ENCODE measurements at regions not wholly inside any gene's neighbourhood (a gene's known extent, or its start where the extent isn't known, plus 50 kb on each side); places are given as distances from the start of the nearest gene placed in this dataset.

GRCh38 chr9:78791779-78792178 is 494.9 kb downstream of the PSAT1 start:
- intact Hi-C loops (cut with DNase I; ENCODE audit: low total_unique reads), result no loop called here
- H3K4me3 ChIP-seq, result no peak overlapping the region
- H3K4me1 ChIP-seq, result no peaks in the 10 kb centered on the region
- no peaks in the 10 kb centered on the region for H3K9me3 ChIP-seq
- H3K27me3 ChIP-seq, result no peaks in the 10 kb centered on the region
- no peaks in the 10 kb centered on the region for H3K36me3 ChIP-seq (ENCODE audit: low read depth, missing control alignments)
- TF ChIP-seq CTCF (IDR thresholded peaks at IDR 0.05) (no peak), POLR2A (IDR thresholded peaks at IDR 0.05) (no peak)
- H3K27ac ChIP-seq, result no peak overlapping the region
- DNase-seq, result no peak
- 73 to 77% methylated on average over 2 of the region's 2 CpGs for WGBS, 2 donors

- Histone ChIP-seq H3K4me1 (no peaks in the 10 kb centered on the region), H3K27me3 (no peaks in the 10 kb centered on the region), H3K9me3 (no peaks in the 10 kb centered on the region), H3K27ac (no peak overlapping the region), H3K36me3 (ENCODE audit: low read depth, missing control alignments) (no peaks in the 10 kb centered on the region), H3K4me3 (no peak overlapping the region)
- intact Hi-C loops (cut with DNase I; ENCODE audit: low total_unique reads), result no loop called here
- DNase-seq, result no peak
- WGBS, 2 donors, result 50 to 54% methylated on average over 3 of the region's 3 CpGs
- TF ChIP-seq POLR2A (IDR thresholded peaks at IDR 0.05) (no peak), CTCF (IDR thresholded peaks at IDR 0.05) (no peak)
Observed at GRCh38 chr9:78792745-78793144, 495.8 kb downstream of the PSAT1 start.

- TF ChIP-seq POLR2A (IDR thresholded peaks at IDR 0.05) (no peak), CTCF (IDR thresholded peaks at IDR 0.05) (no peak)
Observed at GRCh38 chr9:78805771-78806170, 508.8 kb downstream of the PSAT1 start.

GRCh38 chr9:78806492-78807160 is 509.7 kb downstream of the PSAT1 start:
- Histone ChIP-seq H3K4me3 (no peak overlapping the region), H3K9me3 (no peaks in the 10 kb centered on the region), H3K36me3 (ENCODE audit: low read depth, missing control alignments) (no peaks in the 10 kb centered on the region), H3K4me1 (no peaks in the 10 kb centered on the region), H3K27me3 (no peaks in the 10 kb centered on the region), H3K27ac (no peak overlapping the region)
- WGBS, 2 donors, result 80 to 92% methylated on average over 4 of the region's 4 CpGs
- DNase-seq, result no peak
- intact Hi-C loops (cut with DNase I; ENCODE audit: low total_unique reads), result no loop called here
- TF ChIP-seq POLR2A (IDR thresholded peaks at IDR 0.05) (no peak), CTCF (IDR thresholded peaks at IDR 0.05) (no peak)

More at GRCh38 chr9:78805771-78806170, 508.8 kb downstream of the PSAT1 start:
- intact Hi-C loops (cut with DNase I; ENCODE audit: low total_unique reads), result no loop called here
- no peaks in the 10 kb centered on the region for H3K36me3 ChIP-seq (ENCODE audit: low read depth, missing control alignments)
- no peak for DNase-seq
- H3K4me1 ChIP-seq, result no peaks in the 10 kb centered on the region
- H3K27ac ChIP-seq, result no peak overlapping the region
- no peaks in the 10 kb centered on the region for H3K9me3 ChIP-seq
- H3K27me3 ChIP-seq, result no peaks in the 10 kb centered on the region
- no peak overlapping the region for H3K4me3 ChIP-seq
- WGBS, 2 donors, result 94 to 100% methylated on average over 2 of the region's 2 CpGs

GRCh38 chr9:78807286-78807685 is 510.4 kb downstream of the PSAT1 start:
- Histone ChIP-seq H3K4me3 (no peak overlapping the region), H3K9me3 (no peaks in the 10 kb centered on the region), H3K36me3 (ENCODE audit: low read depth, missing control alignments) (no peaks in the 10 kb centered on the region), H3K4me1 (no peaks in the 10 kb centered on the region), H3K27ac (no peak overlapping the region), H3K27me3 (no peaks in the 10 kb centered on the region)
- no peak for DNase-seq
- WGBS, 2 donors, result 80 to 88% methylated on average over 4 of the region's 4 CpGs
- intact Hi-C loops (cut with DNase I; ENCODE audit: low total_unique reads), result no loop called here
- TF ChIP-seq POLR2A (IDR thresholded peaks at IDR 0.05) (no peak), CTCF (IDR thresholded peaks at IDR 0.05) (no peak)

Data from testis (tissue), 2 donors.